ENCODE measurements at regions not wholly inside any gene's neighbourhood (a gene's known extent, or its start where the extent isn't known, plus 50 kb on each side); places are given as distances from the start of the nearest gene placed in this dataset.
"Not testable (repeated sequence)": the region's sequence is repeated elsewhere in the genome, so short reads cannot be mapped to it uniquely, and the experiment has no call there.

DNA sequence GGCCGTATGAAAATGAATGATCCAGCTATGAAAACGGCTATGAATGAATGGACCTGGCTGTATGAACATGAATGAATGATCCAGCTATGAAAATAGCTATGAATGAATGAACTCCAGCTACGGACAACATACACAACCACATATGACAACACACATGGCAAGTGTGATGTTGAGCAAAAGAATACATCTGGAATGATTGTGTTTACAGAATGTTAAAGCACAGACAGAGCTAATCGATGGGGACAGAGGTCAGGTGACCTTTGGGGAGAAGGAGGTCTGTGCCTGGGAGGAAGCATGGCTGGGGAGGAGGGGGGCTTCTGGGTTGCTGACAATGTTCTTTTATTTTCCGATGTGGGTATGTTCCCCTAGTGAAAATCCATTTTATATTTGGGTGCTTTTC is 174.0 kb upstream of the WSCD1 start:
- DNase-seq = no peak
- no peak for ATAC-seq (ENCODE audit: insufficient read depth, low read depth)
- H3K9ac ChIP-seq (ENCODE audit: low read depth, low read length) = no peak overlapping the region
- peaks cover 14% of the 10 kb centered on the region for H3K27me3 ChIP-seq (ENCODE audit: insufficient read depth, low read length, poor library complexity)
- H2AFZ ChIP-seq (ENCODE audit: low read depth, low read length) = no peak overlapping the region
- no peak overlapping the region for H3K4me3 ChIP-seq (ENCODE audit: low read depth in 1 of 2, low read length in 2 of 2)
- H3K9me3 ChIP-seq (ENCODE audit: insufficient read depth, low read length, severe bottlenecking) = no peaks in the 10 kb centered on the region
- no peaks in the 10 kb centered on the region for H4K20me1 ChIP-seq (ENCODE audit: insufficient read depth, low read length)
- no peak overlapping the region for H3K4me2 ChIP-seq (ENCODE audit: insufficient read depth, low read length)
- TF ChIP-seq EZH2 (IDR thresholded peaks at IDR 0.05; ENCODE audit: borderline replicate concordance, low read depth, low read length, severe bottlenecking) = no peak
- TF ChIP-seq, protein P1, sequence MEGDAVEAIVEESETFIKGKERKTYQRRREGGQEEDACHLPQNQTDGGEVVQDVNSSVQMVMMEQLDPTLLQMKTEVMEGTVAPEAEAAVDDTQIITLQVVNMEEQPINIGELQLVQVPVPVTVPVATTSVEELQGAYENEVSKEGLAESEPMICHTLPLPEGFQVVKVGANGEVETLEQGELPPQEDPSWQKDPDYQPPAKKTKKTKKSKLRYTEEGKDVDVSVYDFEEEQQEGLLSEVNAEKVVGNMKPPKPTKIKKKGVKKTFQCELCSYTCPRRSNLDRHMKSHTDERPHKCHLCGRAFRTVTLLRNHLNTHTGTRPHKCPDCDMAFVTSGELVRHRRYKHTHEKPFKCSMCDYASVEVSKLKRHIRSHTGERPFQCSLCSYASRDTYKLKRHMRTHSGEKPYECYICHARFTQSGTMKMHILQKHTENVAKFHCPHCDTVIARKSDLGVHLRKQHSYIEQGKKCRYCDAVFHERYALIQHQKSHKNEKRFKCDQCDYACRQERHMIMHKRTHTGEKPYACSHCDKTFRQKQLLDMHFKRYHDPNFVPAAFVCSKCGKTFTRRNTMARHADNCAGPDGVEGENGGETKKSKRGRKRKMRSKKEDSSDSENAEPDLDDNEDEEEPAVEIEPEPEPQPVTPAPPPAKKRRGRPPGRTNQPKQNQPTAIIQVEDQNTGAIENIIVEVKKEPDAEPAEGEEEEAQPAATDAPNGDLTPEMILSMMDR (IDR thresholded peaks at IDR 0.05; ENCODE audit: borderline replicate concordance, extremely low read depth, low read length, poor library complexity, severe bottlenecking) = no peak
- H3K4me1 ChIP-seq (ENCODE audit: insufficient read depth, low read length) = no peaks in the 10 kb centered on the region
- H3K27ac ChIP-seq (ENCODE audit: low read length) = no peak overlapping the region
- H3K79me2 ChIP-seq (ENCODE audit: insufficient read depth, low read length) = no peaks in the 10 kb centered on the region
- no peaks in the 10 kb centered on the region for H3K36me3 ChIP-seq (ENCODE audit: insufficient read depth, low read length)

DNA sequence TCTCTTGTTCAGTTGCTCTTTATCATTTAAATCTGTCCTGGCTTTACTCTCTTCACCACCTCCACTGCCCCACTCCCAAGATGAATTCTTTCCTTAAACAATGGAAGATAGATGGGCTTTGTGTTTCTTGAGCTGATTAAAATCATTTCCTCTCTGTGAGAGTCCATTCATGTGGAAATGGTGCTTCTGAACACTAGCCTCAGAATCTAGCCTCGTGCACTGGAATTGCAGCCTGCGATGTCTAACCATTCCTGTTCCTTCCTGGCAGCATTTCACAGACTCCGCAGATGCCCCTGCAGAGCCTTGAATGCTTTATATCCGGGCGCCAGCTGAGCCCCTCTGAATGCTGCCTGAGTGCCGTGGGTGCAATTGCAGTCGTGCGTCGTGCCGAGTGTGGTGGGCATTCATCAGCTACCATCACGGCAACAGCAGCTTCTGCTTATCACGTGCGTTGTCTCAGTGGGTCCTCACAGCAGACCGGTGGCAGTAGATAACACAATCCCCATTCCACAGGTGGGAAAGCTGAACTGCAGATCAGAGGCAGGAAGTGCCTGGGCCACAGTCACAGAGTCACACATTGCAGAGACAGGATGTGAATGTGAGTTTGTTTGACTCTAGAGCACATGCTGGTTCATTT is 172.8 kb upstream of the WSCD1 start:
- Histone ChIP-seq H2AFZ (ENCODE audit: low read depth, low read length) (no peak overlapping the region), H4K20me1 (ENCODE audit: insufficient read depth, low read length) (no peaks in the 10 kb centered on the region), H3K27ac (ENCODE audit: low read length) (no peak overlapping the region), H3K4me2 (ENCODE audit: insufficient read depth, low read length) (no peak overlapping the region), H3K4me1 (ENCODE audit: insufficient read depth, low read length) (no peaks in the 10 kb centered on the region), H3K36me3 (ENCODE audit: insufficient read depth, low read length) (no peaks in the 10 kb centered on the region), H3K4me3 (ENCODE audit: low read depth in 1 of 2, low read length in 2 of 2) (no peak overlapping the region), H3K9ac (ENCODE audit: low read depth, low read length) (no peak overlapping the region), H3K79me2 (ENCODE audit: insufficient read depth, low read length) (no peaks in the 10 kb centered on the region), H3K27me3 (ENCODE audit: insufficient read depth, low read length, poor library complexity) (peaks cover 14% of the 10 kb centered on the region), H3K9me3 (ENCODE audit: insufficient read depth, low read length, severe bottlenecking) (peaks cover 5% of the 10 kb centered on the region)
- TF ChIP-seq EZH2 (IDR thresholded peaks at IDR 0.05; ENCODE audit: borderline replicate concordance, low read depth, low read length, severe bottlenecking) = no peak
- TF ChIP-seq, protein P1 (IDR thresholded peaks at IDR 0.05; ENCODE audit: borderline replicate concordance, extremely low read depth, low read length, poor library complexity, severe bottlenecking) = no peak
- DNase-seq = no peak
- no peak for ATAC-seq (ENCODE audit: insufficient read depth, low read depth)

DNA sequence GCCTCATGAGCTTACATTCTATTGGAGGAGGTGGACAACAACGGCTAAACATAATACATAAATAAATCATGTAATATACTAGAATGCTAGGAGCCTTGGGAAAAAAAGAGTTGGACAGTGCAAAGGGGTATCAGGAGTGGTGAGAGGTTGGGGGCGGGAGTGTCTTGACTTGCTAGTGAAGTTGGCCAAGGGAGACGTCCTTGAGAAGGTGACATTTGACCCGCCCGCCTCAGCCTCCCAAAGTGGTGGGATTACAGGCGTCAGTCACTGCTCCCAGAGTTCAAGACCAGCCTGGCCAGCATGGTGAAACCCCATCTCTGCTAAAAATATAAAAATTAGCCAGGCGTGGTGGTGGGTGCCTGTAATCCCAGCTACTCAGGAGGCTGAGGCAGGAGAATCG is 172.2 kb upstream of the WSCD1 start:
- H3K36me3 ChIP-seq (ENCODE audit: insufficient read depth, low read length); DNase-seq; H3K9me3 ChIP-seq (ENCODE audit: insufficient read depth, low read length, severe bottlenecking); H3K27me3 ChIP-seq (ENCODE audit: insufficient read depth, low read length, poor library complexity); H3K4me1 ChIP-seq (ENCODE audit: insufficient read depth, low read length); H3K4me3 ChIP-seq (ENCODE audit: low read depth in 1 of 2, low read length in 2 of 2); H3K27ac ChIP-seq (ENCODE audit: low read length); H3K79me2 ChIP-seq (ENCODE audit: insufficient read depth, low read length); H3K4me2 ChIP-seq (ENCODE audit: insufficient read depth, low read length); ATAC-seq (ENCODE audit: insufficient read depth, low read depth); H2AFZ ChIP-seq (ENCODE audit: low read depth, low read length); H4K20me1 ChIP-seq (ENCODE audit: insufficient read depth, low read length); H3K9ac ChIP-seq (ENCODE audit: low read depth, low read length): not testable (repeated sequence)

DNA sequence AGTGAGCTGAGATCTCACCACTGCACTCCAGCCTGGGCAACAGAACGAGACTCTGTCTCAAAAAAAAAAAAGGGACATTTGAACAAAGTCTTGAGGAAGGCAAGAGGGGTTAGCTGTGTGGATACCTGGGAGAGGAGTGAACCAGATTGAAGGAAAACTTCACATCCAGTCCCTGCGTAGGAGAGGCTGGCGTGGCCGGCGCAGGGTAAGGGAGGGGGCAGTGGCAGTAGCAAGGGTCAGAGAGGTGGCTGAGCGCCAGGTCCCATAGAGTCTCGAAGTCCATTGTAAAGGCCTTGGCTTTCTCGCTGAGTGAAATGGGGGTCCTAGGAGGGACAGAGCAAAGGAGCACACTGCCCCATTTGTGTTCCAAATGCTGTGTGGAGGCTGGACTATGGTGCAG is 171.8 kb upstream of the WSCD1 start:
- Histone ChIP-seq H4K20me1 (ENCODE audit: insufficient read depth, low read length) (no peaks in the 10 kb centered on the region), H3K4me3 (ENCODE audit: low read depth in 1 of 2, low read length in 2 of 2) (no peak overlapping the region), H2AFZ (ENCODE audit: low read depth, low read length) (no peak overlapping the region), H3K27me3 (ENCODE audit: insufficient read depth, low read length, poor library complexity) (peaks cover 5% of the 10 kb centered on the region), H3K9me3 (ENCODE audit: insufficient read depth, low read length, severe bottlenecking) (peaks cover 5% of the 10 kb centered on the region), H3K27ac (ENCODE audit: low read length) (no peak overlapping the region), H3K9ac (ENCODE audit: low read depth, low read length) (no peak overlapping the region), H3K36me3 (ENCODE audit: insufficient read depth, low read length) (no peaks in the 10 kb centered on the region), H3K4me1 (ENCODE audit: insufficient read depth, low read length) (no peaks in the 10 kb centered on the region), H3K79me2 (ENCODE audit: insufficient read depth, low read length) (no peaks in the 10 kb centered on the region), H3K4me2 (ENCODE audit: insufficient read depth, low read length) (no peak overlapping the region)
- no peak for ATAC-seq (ENCODE audit: insufficient read depth, low read depth)
- no peak for TF ChIP-seq EZH2 (IDR thresholded peaks at IDR 0.05; ENCODE audit: borderline replicate concordance, low read depth, low read length, severe bottlenecking)
- TF ChIP-seq, protein P1 (IDR thresholded peaks at IDR 0.05; ENCODE audit: borderline replicate concordance, extremely low read depth, low read length, poor library complexity, severe bottlenecking) = no peak
- no peak for DNase-seq
